Thyroid gland (tissue), 4 donors: ENCODE measurements at regions not wholly inside any gene's neighbourhood (a gene's known extent, or its start where the extent isn't known, plus 50 kb on each side); places are given as distances from the start of the nearest gene placed in this dataset.

ENCODE experiments used
- DNase-seq, 2 donors: peaks; one replicate each; pipeline ENCODE4 v3.0.0-alpha.2; 2019
- H3K27ac ChIP-seq, 3 donors: fragments of 200-600 bp; sonication (generic); 1 replicate in 2 of 3; 2 replicates in 1 of 3; pipeline ENCODE4 v1.5.1; 2016 to 2019; ENCODE audit warnings: mild to moderate bottlenecking in 1 of 3, moderate library complexity in 1 of 3
- H3K27me3 ChIP-seq: fragments of 200-600 bp; sonication (generic); one replicate; pipeline ENCODE4 v1.5.1; 2019
- H3K36me3 ChIP-seq, 2 donors: fragments of 200-600 bp; sonication (generic); one replicate each; pipeline ENCODE4 v1.5.1; 2016 to 2019
- H3K4me1 ChIP-seq, 2 donors: fragments of 200-600 bp; sonication (generic); one replicate each; pipeline ENCODE4 v1.5.1; 2017 to 2019
- H3K4me3 ChIP-seq, 3 donors: fragments of 200-600 bp; sonication (generic); replicated peaks in 1 of 3; 1 replicate in 2 of 3; 2 replicates in 1 of 3; pipeline ENCODE4 v1.5.1; 2016; ENCODE audit warnings: mild to moderate bottlenecking in 1 of 3
- H3K9me3 ChIP-seq: fragments of 200-600 bp; sonication (generic); one replicate; pipeline ENCODE4 v1.5.1; 2017
- POLR2A ChIP-seq, 2 donors: fragments of 450-650 bp; IDR thresholded peaks; one replicate each; pipeline ENCODE4 v1.6.1; 2017; ENCODE audit warnings: antibody characterized with exemption in 2 of 2, mild to moderate bottlenecking in 2 of 2, moderate library complexity in 1 of 2
- WGBS, 2 donors: methylation state at CpG; one replicate each; pipeline ENCODE4 v1.1.5; 2017; 5-methylcytosine and 5-hydroxymethylcytosine counted together
- intact Hi-C: fragments of 100-400 bp; cut with DNase I; formaldehyde crosslinking; loops from one replicate; pipeline ENCODE4 v1.15.1; 2023
- TF ChIP-seq, protein P1 (sequence below), 6 experiments: fragments of 200-600 bp in 3 of 6; fragments of 450-650 bp in 3 of 6; sonication (generic) in 3 of 6; IDR thresholded peaks; one replicate each; pipeline ENCODE4 v1.5.1; 2016 to 2019; ENCODE audit warnings: antibody characterized with exemption in 6 of 6, mild to moderate bottlenecking in 2 of 6, inconsistent platforms in 1 of 6, moderate library complexity in 1 of 6

DNA sequence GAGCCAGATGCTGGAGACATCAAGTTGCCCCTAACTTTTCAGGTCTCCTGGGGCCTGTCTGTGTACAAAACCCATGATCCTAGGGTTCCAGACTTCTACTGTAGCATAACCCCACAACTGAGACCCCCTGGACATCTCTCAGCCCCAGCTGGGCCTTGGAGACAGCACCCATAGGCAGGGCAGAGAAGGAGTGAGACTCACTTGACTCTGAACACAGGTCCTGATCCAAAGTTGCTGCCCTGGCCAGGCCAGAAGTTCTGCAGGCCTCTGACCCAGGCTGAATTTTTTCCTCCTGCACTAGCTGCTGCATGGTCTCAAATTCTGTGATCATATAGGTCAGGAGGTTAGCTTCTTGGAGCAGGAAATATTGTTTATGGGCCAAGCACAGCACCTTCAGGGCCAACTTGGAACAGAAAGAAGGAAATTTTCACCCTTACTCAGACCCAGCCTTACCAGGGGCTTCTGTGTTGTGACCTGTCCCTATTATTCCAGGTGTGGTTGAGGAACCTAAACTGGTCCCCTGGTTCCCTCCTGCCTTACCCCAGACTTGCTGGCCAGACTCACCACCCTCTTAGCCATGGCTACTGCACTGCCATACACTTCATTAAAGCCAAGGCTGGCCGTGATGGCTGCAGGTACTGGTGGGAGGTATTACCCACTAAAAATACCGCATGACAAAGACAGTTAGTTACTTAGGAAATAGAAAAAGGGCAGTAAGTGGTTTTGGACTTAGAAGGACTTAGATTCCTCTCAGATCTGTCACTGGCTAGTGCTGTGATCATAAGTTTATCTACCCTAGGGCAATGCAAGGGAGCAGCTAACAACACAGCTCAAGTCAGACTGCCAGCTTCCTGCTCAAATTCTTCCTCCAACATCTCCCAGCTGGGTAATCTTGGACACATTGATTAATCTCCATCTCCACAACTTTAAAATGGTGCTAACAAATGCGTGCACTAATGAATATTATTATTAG, 2180.1 kb downstream of the TP53TG3F start:
- H3K4me1 ChIP-seq, result no peaks in the 10 kb centered on the region
- H3K9me3 ChIP-seq, result no peaks in the 10 kb centered on the region
- no peak overlapping the region for H3K27ac ChIP-seq
- TF ChIP-seq POLR2A (IDR thresholded peaks at IDR 0.05), result no peak
- TF ChIP-seq, protein P1, sequence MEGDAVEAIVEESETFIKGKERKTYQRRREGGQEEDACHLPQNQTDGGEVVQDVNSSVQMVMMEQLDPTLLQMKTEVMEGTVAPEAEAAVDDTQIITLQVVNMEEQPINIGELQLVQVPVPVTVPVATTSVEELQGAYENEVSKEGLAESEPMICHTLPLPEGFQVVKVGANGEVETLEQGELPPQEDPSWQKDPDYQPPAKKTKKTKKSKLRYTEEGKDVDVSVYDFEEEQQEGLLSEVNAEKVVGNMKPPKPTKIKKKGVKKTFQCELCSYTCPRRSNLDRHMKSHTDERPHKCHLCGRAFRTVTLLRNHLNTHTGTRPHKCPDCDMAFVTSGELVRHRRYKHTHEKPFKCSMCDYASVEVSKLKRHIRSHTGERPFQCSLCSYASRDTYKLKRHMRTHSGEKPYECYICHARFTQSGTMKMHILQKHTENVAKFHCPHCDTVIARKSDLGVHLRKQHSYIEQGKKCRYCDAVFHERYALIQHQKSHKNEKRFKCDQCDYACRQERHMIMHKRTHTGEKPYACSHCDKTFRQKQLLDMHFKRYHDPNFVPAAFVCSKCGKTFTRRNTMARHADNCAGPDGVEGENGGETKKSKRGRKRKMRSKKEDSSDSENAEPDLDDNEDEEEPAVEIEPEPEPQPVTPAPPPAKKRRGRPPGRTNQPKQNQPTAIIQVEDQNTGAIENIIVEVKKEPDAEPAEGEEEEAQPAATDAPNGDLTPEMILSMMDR (IDR thresholded peaks at IDR 0.05), result no peak
- H3K27me3 ChIP-seq, result no peaks in the 10 kb centered on the region
- WGBS, 2 donors, result 32 to 48% methylated on average over 3 of the region's 3 CpGs
- no peak overlapping the region for H3K4me3 ChIP-seq
- intact Hi-C loops, result no loop called here
- no peaks in the 10 kb centered on the region for H3K36me3 ChIP-seq
- DNase-seq, result no peak

DNA sequence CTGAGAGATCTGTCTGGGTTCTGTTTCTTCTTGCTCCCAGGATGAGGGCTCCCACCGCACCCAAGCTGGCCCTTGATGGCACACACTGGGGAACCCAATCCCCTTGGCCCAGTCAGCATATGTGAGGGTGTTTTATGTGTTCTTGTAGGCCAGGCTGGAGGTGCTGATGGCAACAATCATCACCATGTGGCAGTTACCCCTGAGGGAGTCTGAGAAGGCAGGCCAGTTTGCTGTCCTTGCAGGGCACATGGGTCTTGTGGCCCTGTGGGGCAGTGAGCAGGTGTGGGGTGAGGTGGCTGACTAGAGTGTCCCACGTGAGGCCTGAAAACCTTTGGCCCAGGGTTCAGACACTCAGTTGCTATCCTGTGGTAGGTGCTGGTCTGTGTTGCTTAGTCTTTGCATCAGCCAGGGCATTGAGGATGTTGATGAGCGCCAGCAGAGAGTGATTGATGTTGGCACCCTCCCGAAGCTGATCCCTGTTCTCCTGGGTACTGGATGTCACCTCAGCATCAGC, 2183.0 kb downstream of the TP53TG3F start:
- Histone ChIP-seq H3K4me1 (no peaks in the 10 kb centered on the region), H3K9me3 (no peaks in the 10 kb centered on the region), H3K27ac (no peak overlapping the region), H3K36me3 (no peaks in the 10 kb centered on the region), H3K27me3 (no peaks in the 10 kb centered on the region), H3K4me3 (no peak overlapping the region)
- intact Hi-C loops, result no loop called here
- DNase-seq, result no peak
- 49 to 71% methylated on average over 2 to 4 of the region's 4 CpGs for WGBS, 2 donors
- TF ChIP-seq POLR2A (IDR thresholded peaks at IDR 0.05), result no peak
- TF ChIP-seq, protein P1 (IDR thresholded peaks at IDR 0.05), result no peak

DNA sequence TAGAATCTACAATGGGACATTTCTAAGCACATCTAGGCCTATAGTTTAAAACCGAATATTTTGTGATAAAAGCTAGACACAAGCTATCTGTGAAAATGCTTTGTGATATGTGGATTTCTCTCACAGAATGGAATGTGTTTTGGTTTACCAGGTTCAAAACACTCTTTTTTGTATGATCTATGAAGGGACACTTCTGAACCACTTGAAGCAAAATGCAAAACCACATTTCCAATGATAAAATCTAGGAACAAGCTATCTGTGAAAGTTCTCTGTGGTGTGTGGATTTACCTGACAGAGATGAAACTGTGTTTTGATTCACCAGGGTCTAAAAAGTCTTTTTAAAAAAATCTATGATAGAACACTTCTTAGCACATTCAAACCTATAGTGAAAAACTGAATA, 2192.4 kb downstream of the TP53TG3F start:
- H3K27me3 ChIP-seq, result no peaks in the 10 kb centered on the region
- H3K36me3 ChIP-seq, result no peaks in the 10 kb centered on the region
- WGBS, 2 donors, result 74 to 84% methylated on average over 1 of the region's 1 CpG
- no peak for TF ChIP-seq POLR2A (IDR thresholded peaks at IDR 0.05)
- no peak overlapping the region for H3K4me3 ChIP-seq
- no peaks in the 10 kb centered on the region for H3K9me3 ChIP-seq
- no peak for DNase-seq
- intact Hi-C loops, result no loop called here
- H3K4me1 ChIP-seq, result no peaks in the 10 kb centered on the region
- no peak overlapping the region for H3K27ac ChIP-seq

- intact Hi-C loops, result no loop called here
- WGBS, 2 donors, result 72 to 85% methylated on average over 3 of the region's 3 CpGs
- H3K36me3 ChIP-seq, result no peaks in the 10 kb centered on the region
- no peaks in the 10 kb centered on the region for H3K27me3 ChIP-seq
- H3K27ac ChIP-seq, result no peak overlapping the region
- DNase-seq, result no peak
- H3K4me1 ChIP-seq, result no peaks in the 10 kb centered on the region
- H3K9me3 ChIP-seq, result no peaks in the 10 kb centered on the region
- TF ChIP-seq, protein P1 (IDR thresholded peaks at IDR 0.05), result no peak
- no peak for TF ChIP-seq POLR2A (IDR thresholded peaks at IDR 0.05)
- H3K4me3 ChIP-seq, result no peak overlapping the region
Observed at GRCh38 chr16:35664091-35664693, 2204.8 kb downstream of the TP53TG3F start.

GRCh38 chr16:35685085-35685484, 2225.7 kb downstream of the TP53TG3F start:
- TF ChIP-seq POLR2A (IDR thresholded peaks at IDR 0.05), result no peak
- TF ChIP-seq, protein P1 (IDR thresholded peaks at IDR 0.05), result no peak
- no peak overlapping the region for H3K4me3 ChIP-seq
- H3K36me3 ChIP-seq, result no peaks in the 10 kb centered on the region
- intact Hi-C loops, result no loop called here
- no peaks in the 10 kb centered on the region for H3K9me3 ChIP-seq
- 52 to 56% methylated on average over 4 of the region's 4 CpGs for WGBS, 2 donors
- H3K4me1 ChIP-seq, result no peaks in the 10 kb centered on the region
- H3K27ac ChIP-seq, result no peak overlapping the region
- DNase-seq, result no peak
- H3K27me3 ChIP-seq, result no peaks in the 10 kb centered on the region
